Keratinocyte (primary cell): ENCODE measurements at regions not wholly inside any gene's neighbourhood (a gene's known extent, or its start where the extent isn't known, plus 50 kb on each side); places are given as distances from the start of the nearest gene placed in this dataset.

Experiments
- DNase-seq: peaks from one replicate; pipeline ENCODE4 v3.0.0-alpha.2; 2011; ENCODE audit warnings: low read depth, missing footprints, low spot score
- FAIRE-seq: peaks from 2 replicates; lab custom pipeline; 2011; peaks lifted over from hg19 to GRCh38; lab: Jason Lieb, UNC
- H2AFZ ChIP-seq: 2 replicates; pipeline ENCODE4 v1.6.0; 2012; ENCODE audit warnings: low read length, control low read depth, inconsistent platforms; ENCODE audit not compliant: control insufficient read depth
- H3K27ac ChIP-seq: 2 replicates; pipeline ENCODE4 v1.5.1; 2011; ENCODE audit warnings: low read length; ENCODE audit not compliant: control insufficient read depth, insufficient read depth
- H3K27me3 ChIP-seq: 3 replicates; pipeline ENCODE4 v1.6.0; 2011; ENCODE audit warnings: low read length; ENCODE audit not compliant: control insufficient read depth, insufficient read depth; ENCODE audit errors: extremely low read depth
- H3K36me3 ChIP-seq, 2 experiments: 2 replicates in 1 of 2; 3 replicates in 1 of 2; pipeline ENCODE4 v1.5.1; 2011; ENCODE audit warnings: low read length in 2 of 2, mild to moderate bottlenecking in 1 of 2; ENCODE audit not compliant: control insufficient read depth in 2 of 2, insufficient read depth in 2 of 2; ENCODE audit errors: extremely low read depth in 1 of 2
- H3K4me1 ChIP-seq: 3 replicates; pipeline ENCODE4 v1.5.1; 2011; ENCODE audit warnings: low read length; ENCODE audit not compliant: control insufficient read depth, insufficient read depth; ENCODE audit errors: extremely low read depth
- H3K4me2 ChIP-seq: 3 replicates; pipeline ENCODE4 v1.6.0; 2011; ENCODE audit warnings: low read depth, low read length; ENCODE audit not compliant: control insufficient read depth, insufficient read depth; ENCODE audit errors: extremely low read depth
- H3K4me3 ChIP-seq, 3 experiments: fragments of 200-600 bp in 1 of 3; sonication (generic) in 1 of 3; 2 replicates in 2 of 3; 3 replicates in 1 of 3; pipeline ENCODE4 v1.5.1; 2011 to 2016; ENCODE audit warnings: low read length in 3 of 3, mild to moderate bottlenecking in 3 of 3, control low read depth in 2 of 3, inconsistent platforms in 1 of 3, low read depth in 1 of 3, mixed read lengths in 1 of 3, mixed run types in 1 of 3, moderate library complexity in 1 of 3; ENCODE audit not compliant: control insufficient read depth in 2 of 3, insufficient read depth in 2 of 3; ENCODE audit errors: extremely low read depth in 1 of 3
- H3K79me2 ChIP-seq: 2 replicates; pipeline ENCODE4 v1.6.0; 2012; ENCODE audit warnings: low read length; ENCODE audit not compliant: control insufficient read depth, insufficient read depth
- H3K9ac ChIP-seq: 3 replicates; pipeline ENCODE4 v1.6.0; 2011; ENCODE audit warnings: low read length; ENCODE audit not compliant: control insufficient read depth, insufficient read depth; ENCODE audit errors: extremely low read depth
- H3K9me1 ChIP-seq: 3 replicates; pipeline ENCODE4 v1.6.0; 2011; ENCODE audit warnings: low read length; ENCODE audit not compliant: control insufficient read depth, insufficient read depth; ENCODE audit errors: extremely low read depth
- H3K9me3 ChIP-seq: 2 replicates; pipeline ENCODE4 v1.5.1; 2012; ENCODE audit warnings: low read depth, low read length; ENCODE audit not compliant: control insufficient read depth
- H4K20me1 ChIP-seq: 3 replicates; pipeline ENCODE4 v1.6.0; 2011; ENCODE audit warnings: low read length; ENCODE audit not compliant: control insufficient read depth, insufficient read depth; ENCODE audit errors: extremely low read depth
- EZH2 ChIP-seq: IDR thresholded peaks from one replicate; pipeline ENCODE4 v1.6.1; 2012; ENCODE audit warnings: inconsistent platforms, mild to moderate bottlenecking, low read length, moderate library complexity
- dilution Hi-C: fragments of 300-500 bp; cut with MboI; formaldehyde crosslinking; loops from one replicate; pipeline ENCODE4 v1.7.0; 2020; ENCODE audit warnings: low sequenced_read_pairs; ENCODE audit not compliant: extremely low pct_ligation_motif_present
- TF ChIP-seq, protein P1 (sequence below), 3 experiments: IDR thresholded peaks in 1 of 3; conservative IDR thresholded peaks in 1 of 3; optimal IDR thresholded peaks in 1 of 3; 2 replicates in 2 of 3; 3 replicates in 1 of 3; pipeline versions ENCODE3 to v1.5.1; 2011; ENCODE audit warnings: low read length in 3 of 3, mild to moderate bottlenecking in 3 of 3, moderate library complexity in 2 of 3, control low read depth in 1 of 3, inconsistent platforms in 1 of 3; ENCODE audit not compliant: insufficient read depth in 2 of 3; ENCODE audit errors: extremely low read depth in 1 of 3

DNA sequence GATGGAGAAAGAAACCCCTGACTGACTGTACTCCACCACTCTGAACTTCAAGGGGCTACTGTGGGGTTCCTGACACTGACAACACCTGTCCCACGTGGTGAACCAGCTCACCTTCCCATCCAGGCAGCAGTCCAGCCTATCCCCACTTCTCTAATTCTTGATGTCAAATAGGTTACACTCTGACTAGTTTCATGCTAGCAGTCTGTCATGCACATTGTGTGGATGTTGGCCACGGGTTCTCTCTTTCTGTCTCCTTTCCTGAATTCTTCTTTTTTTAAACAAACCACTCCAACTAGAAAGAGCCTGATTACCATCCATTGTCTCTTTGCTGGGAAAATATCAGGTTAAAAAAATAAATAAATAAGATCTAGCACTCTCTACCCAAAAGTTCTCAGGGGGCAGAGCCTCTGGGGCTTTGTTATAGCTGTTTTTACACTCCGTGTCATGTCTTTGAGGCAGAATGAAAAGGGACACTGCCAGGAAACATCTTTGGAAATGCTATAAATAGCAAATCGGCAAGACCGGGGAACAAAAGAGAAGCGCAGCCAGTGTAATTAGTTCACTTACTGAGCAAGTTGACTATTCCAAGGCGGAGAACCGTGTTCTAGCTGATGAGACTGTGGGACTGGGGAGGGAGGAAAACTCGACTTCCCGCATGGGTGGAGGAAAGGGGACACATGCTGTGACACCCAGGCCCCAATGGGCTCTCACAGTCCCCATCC lies 356.1 kb downstream of the OMA1 start:
- Histone ChIP-seq H2AFZ (no peak overlapping the region), H3K27ac (no peak overlapping the region), H3K79me2 (no peaks in the 10 kb centered on the region), H3K27me3 (no peaks in the 10 kb centered on the region), H3K4me2 (no peak overlapping the region), H3K4me3 (no peak overlapping the region), H3K9ac (no peak overlapping the region), H3K9me1 (no peaks in the 10 kb centered on the region), H3K36me3 (no peaks in the 10 kb centered on the region), H4K20me1 (no peaks in the 10 kb centered on the region), H3K4me1 (no peaks in the 10 kb centered on the region), H3K9me3 (no peaks in the 10 kb centered on the region)
- TF ChIP-seq, protein P1, sequence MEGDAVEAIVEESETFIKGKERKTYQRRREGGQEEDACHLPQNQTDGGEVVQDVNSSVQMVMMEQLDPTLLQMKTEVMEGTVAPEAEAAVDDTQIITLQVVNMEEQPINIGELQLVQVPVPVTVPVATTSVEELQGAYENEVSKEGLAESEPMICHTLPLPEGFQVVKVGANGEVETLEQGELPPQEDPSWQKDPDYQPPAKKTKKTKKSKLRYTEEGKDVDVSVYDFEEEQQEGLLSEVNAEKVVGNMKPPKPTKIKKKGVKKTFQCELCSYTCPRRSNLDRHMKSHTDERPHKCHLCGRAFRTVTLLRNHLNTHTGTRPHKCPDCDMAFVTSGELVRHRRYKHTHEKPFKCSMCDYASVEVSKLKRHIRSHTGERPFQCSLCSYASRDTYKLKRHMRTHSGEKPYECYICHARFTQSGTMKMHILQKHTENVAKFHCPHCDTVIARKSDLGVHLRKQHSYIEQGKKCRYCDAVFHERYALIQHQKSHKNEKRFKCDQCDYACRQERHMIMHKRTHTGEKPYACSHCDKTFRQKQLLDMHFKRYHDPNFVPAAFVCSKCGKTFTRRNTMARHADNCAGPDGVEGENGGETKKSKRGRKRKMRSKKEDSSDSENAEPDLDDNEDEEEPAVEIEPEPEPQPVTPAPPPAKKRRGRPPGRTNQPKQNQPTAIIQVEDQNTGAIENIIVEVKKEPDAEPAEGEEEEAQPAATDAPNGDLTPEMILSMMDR (optimal IDR thresholded peaks at IDR 0.05 in 1 of 3, IDR thresholded peaks at IDR 0.05 in 1 of 3, conservative IDR thresholded peaks at IDR 0.05 in 1 of 3; ENCODE audit: extremely low read depth in 1 of 3, insufficient read depth in 2 of 3, low read length in 3 of 3): no peak
- no peak for TF ChIP-seq EZH2
- dilution Hi-C loops: no loop called here
- FAIRE-seq (no peak), DNase-seq (no peak)

DNA sequence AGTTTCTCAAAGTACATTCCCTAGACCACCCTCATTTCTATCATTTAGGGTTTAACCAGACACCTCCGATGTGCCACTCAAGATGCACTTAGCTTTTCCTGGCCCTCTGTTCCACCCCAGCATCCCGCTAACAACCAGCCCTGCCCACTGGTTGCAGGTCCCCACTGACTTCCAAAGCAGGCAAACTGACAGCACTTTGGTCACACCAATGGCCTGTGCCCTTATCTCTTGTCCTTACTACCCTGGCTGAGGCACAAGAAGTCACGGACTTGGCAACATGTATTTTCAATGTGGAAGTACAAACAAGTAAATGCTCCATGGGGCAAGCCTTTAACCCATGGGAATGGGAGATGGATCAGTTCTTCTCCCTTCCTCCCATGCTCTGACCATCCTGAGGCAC lies 357.1 kb downstream of the OMA1 start:
- Histone ChIP-seq H3K27me3 (no peaks in the 10 kb centered on the region), H3K4me1 (no peaks in the 10 kb centered on the region), H3K4me2 (no peak overlapping the region), H3K9ac (no peak overlapping the region), H3K79me2 (no peaks in the 10 kb centered on the region), H3K36me3 (no peaks in the 10 kb centered on the region), H4K20me1 (no peaks in the 10 kb centered on the region), H2AFZ (no peak overlapping the region), H3K9me3 (no peaks in the 10 kb centered on the region), H3K27ac (no peak overlapping the region), H3K4me3 (no peak overlapping the region), H3K9me1 (no peaks in the 10 kb centered on the region)
- DNase-seq: no peak
- FAIRE-seq: no peak
- dilution Hi-C loops: no loop called here
- TF ChIP-seq, protein P1 (optimal IDR thresholded peaks at IDR 0.05 in 1 of 3, IDR thresholded peaks at IDR 0.05 in 1 of 3, conservative IDR thresholded peaks at IDR 0.05 in 1 of 3; ENCODE audit: extremely low read depth in 1 of 3, insufficient read depth in 2 of 3, low read length in 3 of 3): no peak
- TF ChIP-seq EZH2: no peak
